Activated T-cell treated with anti-CD3 and anti-CD28 coated beads, Interleukin-2, amount 50 U/mL, for 24 hours (primary cell): ENCODE measurements at regions not wholly inside any gene's neighbourhood (a gene's known extent, or its start where the extent isn't known, plus 50 kb on each side); places are given as distances from the start of the nearest gene placed in this dataset.

ENCODE experiments used
- DNase-seq: peaks from one replicate; pipeline ENCODE4 v3.0.0-alpha.2; 2020
- H3K27ac Mint-ChIP-seq: 2 replicates; pipeline ENCODE4 v1.8.0; 2020; ENCODE audit warnings: mild to moderate bottlenecking, mixed read lengths
- H3K27me3 Mint-ChIP-seq: 2 replicates; pipeline ENCODE4 v1.8.0; 2020; ENCODE audit warnings: mixed read lengths
- H3K36me3 Mint-ChIP-seq: 2 replicates; pipeline ENCODE4 v1.8.0; 2020; ENCODE audit warnings: low read depth, mixed read lengths
- H3K4me1 Mint-ChIP-seq: 2 replicates; pipeline ENCODE4 v1.8.0; 2020; ENCODE audit warnings: low read depth, mixed read lengths
- H3K4me3 Mint-ChIP-seq: 2 replicates; pipeline ENCODE4 v1.8.0; 2020; ENCODE audit warnings: mild to moderate bottlenecking, moderate library complexity, mixed read lengths
- H3K9me3 Mint-ChIP-seq: 2 replicates; pipeline ENCODE4 v1.8.0; 2020; ENCODE audit warnings: mixed read lengths

DNA sequence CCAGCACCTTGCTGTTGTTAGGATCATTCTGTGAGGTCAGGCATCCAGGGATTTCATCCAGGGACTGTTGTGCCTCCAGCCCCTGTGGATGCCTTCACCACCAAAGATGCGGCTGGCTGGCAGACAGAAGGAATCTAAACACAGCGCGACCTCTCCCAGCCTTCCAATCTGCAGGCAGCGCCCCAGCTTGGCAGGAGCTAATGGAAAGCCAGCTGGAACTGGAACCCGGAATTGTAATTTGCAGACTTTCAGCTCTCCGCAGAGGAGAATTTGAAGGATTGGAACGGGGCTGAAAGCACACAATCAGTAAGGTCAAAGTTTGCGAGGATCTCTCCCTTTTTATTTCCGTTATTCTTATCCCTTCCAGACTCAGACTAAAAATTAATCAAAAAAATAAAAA is 127.8 kb downstream of the TRIB2 start:
- H3K27ac Mint-ChIP-seq, result no peak overlapping the region
- no peak overlapping the region for H3K4me3 Mint-ChIP-seq
- H3K9me3 Mint-ChIP-seq, result no peaks in the 10 kb centered on the region
- no peak for DNase-seq
- no peaks in the 10 kb centered on the region for H3K4me1 Mint-ChIP-seq
- peaks cover 10% of the 10 kb centered on the region for H3K27me3 Mint-ChIP-seq
- no peaks in the 10 kb centered on the region for H3K36me3 Mint-ChIP-seq

DNA sequence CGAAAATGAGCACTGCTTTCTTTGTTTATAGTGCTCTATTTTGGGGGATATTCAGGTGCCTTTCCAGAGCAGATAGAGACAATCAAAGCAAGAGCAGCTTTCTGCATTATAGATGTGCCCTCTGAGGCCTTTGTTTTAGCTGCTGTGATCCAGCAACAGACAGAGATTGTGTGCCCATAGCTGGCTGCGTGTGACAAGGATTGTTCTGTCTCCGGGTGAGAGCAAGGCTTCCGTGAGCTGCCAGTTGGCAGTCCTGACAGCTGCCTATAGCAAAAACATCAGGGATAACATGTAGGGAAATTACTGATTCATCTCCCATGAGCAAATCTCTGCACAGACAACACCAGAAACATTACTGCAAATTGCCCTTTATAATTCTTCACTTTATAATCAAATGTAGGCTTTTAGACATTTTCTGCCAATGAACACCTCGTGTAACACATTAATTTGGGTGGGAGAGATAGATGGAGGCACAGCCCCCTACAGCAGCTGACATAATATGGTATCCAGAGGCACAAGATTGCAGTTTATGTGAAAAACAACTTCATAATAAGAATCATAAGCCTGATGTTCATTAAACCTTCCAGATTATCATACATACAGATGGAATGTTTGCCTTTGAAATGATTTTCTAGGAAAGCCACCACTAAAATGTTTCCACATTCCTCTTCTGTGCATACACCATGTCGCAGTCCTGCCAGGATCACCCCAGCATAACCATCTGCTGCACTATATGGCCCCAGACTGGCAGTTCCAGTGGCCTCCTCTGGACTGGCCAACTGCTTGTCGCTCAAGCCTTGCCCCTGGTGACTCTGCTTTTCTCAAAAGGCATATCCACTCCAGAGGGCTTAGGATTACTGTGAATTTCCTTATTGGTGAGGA is 131.2 kb downstream of the TRIB2 start:
- Mint-ChIP-seq H3K9me3 (no peaks in the 10 kb centered on the region), H3K27ac (no peak overlapping the region)
- no peak for DNase-seq

DNA sequence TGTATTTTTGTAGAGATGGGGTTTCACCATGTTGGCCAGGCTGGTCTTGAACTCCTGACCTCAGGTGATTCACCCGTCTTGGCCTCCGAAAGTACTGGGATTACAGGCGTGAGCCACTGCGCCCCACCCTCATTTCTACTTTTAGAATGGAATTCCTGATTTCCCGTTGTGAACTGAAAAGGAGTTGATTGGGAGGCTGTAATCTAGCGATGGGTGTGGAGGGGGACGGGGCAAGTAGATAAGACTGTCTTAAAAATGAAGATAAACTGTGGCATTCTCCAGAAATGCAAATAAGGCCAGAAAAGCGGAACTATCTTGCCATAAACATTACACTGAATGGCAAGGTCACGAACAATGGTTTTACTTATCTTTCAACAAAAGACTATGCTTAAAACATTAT is 135.4 kb downstream of the TRIB2 start:
- peaks cover 6% of the 10 kb centered on the region for H3K4me1 Mint-ChIP-seq
- no peaks in the 10 kb centered on the region for H3K9me3 Mint-ChIP-seq
- H3K4me3 Mint-ChIP-seq, result no peak overlapping the region
- peaks cover 15% of the 10 kb centered on the region for H3K27me3 Mint-ChIP-seq
- DNase-seq, result no peak
- no peaks in the 10 kb centered on the region for H3K36me3 Mint-ChIP-seq
- no peak overlapping the region for H3K27ac Mint-ChIP-seq

More for the DNA sequence above, 131.2 kb downstream of the TRIB2 start:
- Mint-ChIP-seq H3K4me1 (no peaks in the 10 kb centered on the region), H3K27me3 (peaks cover 12% of the 10 kb centered on the region), H3K4me3 (no peak overlapping the region), H3K36me3 (no peaks in the 10 kb centered on the region)

DNA sequence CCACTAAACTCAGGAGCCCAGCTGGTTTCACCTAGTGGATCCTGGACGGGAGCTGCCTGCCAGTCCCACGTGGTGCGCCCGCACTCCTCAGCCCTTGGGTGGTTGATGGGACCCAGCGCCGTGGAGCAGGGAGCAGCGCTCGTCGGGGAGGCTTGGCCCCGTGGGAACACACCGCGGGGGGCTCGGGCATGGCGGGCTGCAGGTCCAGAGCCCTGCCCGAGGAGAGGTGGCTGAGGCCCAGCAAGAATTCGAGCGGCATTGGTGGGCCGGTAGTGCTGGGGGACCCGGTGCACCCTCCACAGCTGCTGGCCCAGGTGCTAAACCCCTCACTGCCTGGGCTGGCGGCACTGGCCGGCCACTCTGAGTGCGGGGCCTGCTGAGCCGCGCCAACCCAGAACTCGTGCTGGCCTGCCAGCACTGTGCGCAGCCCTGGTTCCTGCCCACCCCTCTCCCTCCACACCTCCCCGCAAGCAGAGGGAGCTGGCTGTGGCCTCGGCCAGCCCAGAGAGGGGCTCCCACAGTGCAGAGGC is 137.3 kb downstream of the TRIB2 start:
- H3K27ac Mint-ChIP-seq, result no peak overlapping the region
- peaks cover 15% of the 10 kb centered on the region for H3K27me3 Mint-ChIP-seq
- DNase-seq, result no peak
- peaks cover 6% of the 10 kb centered on the region for H3K4me1 Mint-ChIP-seq
- H3K36me3 Mint-ChIP-seq, result no peaks in the 10 kb centered on the region
- H3K4me3 Mint-ChIP-seq, result no peak overlapping the region
- no peaks in the 10 kb centered on the region for H3K9me3 Mint-ChIP-seq

DNA sequence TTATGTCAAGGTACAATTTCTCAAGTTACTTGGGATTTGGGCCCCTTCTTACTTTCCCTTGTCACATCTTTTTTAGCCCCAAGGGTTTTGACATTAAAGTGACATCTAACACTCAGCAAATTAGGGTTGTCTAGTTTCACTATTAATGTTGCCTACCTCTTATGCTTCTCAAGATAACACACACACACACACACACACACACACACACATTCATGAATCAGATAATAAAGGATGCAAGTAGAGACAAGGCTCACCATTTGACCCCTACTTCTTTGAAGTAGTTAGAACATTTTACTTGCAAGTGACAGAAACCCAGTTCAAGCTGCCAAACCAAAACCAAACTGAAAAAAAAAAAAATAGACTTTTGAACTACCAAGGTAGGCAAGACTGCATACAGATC is 138.8 kb downstream of the TRIB2 start:
- Mint-ChIP-seq H3K4me1 (peaks cover 11% of the 10 kb centered on the region), H3K4me3 (no peak overlapping the region), H3K27me3 (peaks cover 9% of the 10 kb centered on the region), H3K9me3 (peaks cover under 1% of the 10 kb centered on the region), H3K36me3 (no peaks in the 10 kb centered on the region), H3K27ac (no peak overlapping the region)
- no peak for DNase-seq

DNA sequence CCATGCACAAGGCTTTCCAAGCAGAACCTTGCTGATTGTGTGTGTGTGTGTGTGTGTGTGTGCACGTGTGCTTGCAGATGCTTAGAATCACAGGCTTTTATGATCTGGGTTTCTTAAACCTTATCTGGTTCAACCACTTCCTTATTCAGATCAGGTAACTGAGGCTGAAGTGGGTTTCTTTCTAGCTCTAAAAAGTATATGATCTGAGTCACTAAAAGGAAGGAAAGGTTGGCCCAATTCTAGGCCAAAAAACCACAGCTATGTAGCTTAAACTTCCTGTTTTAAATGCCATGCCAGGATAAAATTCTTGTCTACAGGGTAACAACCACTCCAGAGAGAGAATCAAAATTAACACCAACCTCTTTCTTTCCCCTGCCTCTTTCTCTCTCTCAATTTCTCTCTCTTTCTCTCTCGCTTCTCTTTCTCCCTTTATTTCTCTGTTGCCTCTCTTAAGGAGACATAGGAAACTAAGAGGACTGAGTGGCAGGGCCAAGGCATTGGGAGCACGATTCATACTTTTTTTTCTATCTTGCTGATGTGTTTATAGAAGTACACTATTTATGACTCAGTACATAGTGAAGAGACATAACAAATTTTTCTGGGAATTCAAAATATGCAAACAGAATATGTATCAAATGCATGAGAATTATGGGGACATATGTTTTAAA is 140.3 kb downstream of the TRIB2 start:
- H3K4me1 Mint-ChIP-seq, result peaks cover 23% of the 10 kb centered on the region
- peaks cover 2% of the 10 kb centered on the region for H3K9me3 Mint-ChIP-seq
- no peak for DNase-seq
- no peak overlapping the region for H3K4me3 Mint-ChIP-seq
- peaks cover 6% of the 10 kb centered on the region for H3K27me3 Mint-ChIP-seq
- no peaks in the 10 kb centered on the region for H3K36me3 Mint-ChIP-seq
- no peak overlapping the region for H3K27ac Mint-ChIP-seq

DNA sequence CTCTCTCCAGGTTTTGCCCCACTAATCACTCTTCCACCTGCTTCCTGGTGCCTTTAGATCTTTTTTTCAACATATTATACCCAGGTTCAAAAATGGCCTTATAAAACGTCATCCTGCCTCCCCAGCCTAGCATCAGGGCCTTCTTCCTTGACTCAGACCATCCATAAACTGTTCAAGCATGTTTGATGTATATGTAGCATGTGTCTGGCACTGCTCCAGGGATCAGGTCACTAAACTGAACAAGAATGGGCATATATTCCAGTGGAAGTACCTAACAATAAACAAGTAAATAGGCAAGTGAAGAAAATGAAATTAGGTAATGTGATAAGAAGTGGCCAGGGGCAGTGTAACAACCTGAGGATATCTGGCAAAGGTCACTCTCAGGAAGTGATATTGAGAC is 141.2 kb downstream of the TRIB2 start:
- no peak overlapping the region for H3K4me3 Mint-ChIP-seq

DNA sequence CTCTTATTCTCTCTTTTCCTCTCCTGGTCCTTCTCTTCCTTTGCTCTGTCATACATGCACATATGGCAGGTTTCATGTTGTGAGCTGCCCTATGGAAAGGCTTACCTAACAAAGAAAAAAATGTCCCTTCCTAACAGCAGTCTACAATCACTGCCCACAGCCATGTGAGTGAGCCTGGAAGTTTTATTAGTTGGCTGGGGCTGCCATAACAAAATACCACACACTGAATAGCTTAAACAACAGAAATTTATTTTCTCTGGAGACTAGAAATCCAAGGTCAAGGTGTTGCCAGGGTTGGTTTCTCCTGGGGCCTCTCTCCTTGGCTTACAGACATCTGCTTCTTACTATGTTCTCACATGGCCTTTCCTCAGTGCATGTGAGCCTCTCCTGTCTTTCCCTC is 142.1 kb downstream of the TRIB2 start:
- Mint-ChIP-seq H3K4me3 (no peak overlapping the region), H3K36me3 (peaks cover 7% of the 10 kb centered on the region), H3K4me1 (peaks cover 26% of the 10 kb centered on the region), H3K9me3 (peaks cover 15% of the 10 kb centered on the region), H3K27ac (no peak overlapping the region), H3K27me3 (peaks cover 6% of the 10 kb centered on the region)
- DNase-seq, result no peak

More for the DNA sequence above, 141.2 kb downstream of the TRIB2 start:
- H3K4me1 Mint-ChIP-seq, result peaks cover 26% of the 10 kb centered on the region
- peaks cover 6% of the 10 kb centered on the region for H3K9me3 Mint-ChIP-seq
- H3K36me3 Mint-ChIP-seq, result no peaks in the 10 kb centered on the region
- no peak for DNase-seq
- H3K27me3 Mint-ChIP-seq, result peaks cover 6% of the 10 kb centered on the region
- no peak overlapping the region for H3K27ac Mint-ChIP-seq

DNA sequence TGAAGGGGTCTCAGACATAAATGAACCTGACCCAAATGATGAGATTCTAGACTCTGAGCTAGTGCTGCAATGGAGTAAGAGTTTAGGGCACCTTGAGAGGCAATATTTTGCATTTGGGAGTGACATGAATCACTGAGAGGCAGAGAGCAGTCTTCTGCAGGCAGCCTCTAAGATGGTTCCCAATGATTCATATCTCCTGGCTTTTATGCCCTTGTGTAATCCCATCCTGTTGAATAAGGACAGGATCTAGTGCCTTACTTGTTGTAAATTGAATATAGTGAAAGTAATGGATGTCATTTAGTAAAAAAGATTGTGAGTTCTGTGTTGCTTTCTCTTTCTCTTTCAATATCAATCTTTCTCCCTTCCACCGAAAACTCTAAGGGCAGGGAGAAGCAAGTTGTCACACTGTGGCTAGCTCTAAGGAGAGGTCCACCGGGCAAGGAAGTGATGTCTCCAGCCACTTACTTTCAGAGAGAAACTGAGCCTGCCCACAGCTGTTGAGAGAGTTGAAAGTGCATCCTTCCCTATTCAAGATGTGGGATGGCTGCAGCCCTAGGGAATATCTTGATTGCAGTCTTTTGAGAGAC is 144.7 kb downstream of the TRIB2 start:
- peak; percentile 40 for DNase-seq
- H3K27ac Mint-ChIP-seq, result no peak overlapping the region
- no peak overlapping the region for H3K4me3 Mint-ChIP-seq
- peaks cover 20% of the 10 kb centered on the region for H3K4me1 Mint-ChIP-seq
- H3K9me3 Mint-ChIP-seq, result peaks cover 18% of the 10 kb centered on the region
- H3K27me3 Mint-ChIP-seq, result no peaks in the 10 kb centered on the region
- peaks cover 18% of the 10 kb centered on the region for H3K36me3 Mint-ChIP-seq

DNA sequence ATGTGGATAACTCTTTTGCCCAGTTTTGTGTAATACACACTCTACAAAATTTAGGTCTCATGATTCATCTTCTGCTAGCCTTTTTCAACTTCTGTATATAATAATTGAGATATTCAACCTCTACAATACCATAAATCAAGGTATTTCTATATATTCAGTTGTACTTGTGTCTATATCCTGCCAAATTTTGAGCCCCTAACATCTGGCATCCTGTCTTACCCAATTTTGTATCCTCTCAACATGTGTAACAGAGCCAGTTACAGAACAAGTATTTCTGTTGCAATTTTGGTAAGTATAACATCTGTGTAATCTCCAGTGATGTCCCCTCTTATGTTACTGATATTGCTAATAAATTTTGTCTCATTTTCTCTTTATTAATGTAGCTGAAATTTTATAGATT is 145.8 kb downstream of the TRIB2 start:
- H3K27ac Mint-ChIP-seq, result no peak overlapping the region
- peaks cover 18% of the 10 kb centered on the region for H3K9me3 Mint-ChIP-seq
- H3K4me3 Mint-ChIP-seq, result no peak overlapping the region
- peaks cover 18% of the 10 kb centered on the region for H3K36me3 Mint-ChIP-seq
- peaks cover 20% of the 10 kb centered on the region for H3K4me1 Mint-ChIP-seq
- no peak for DNase-seq
- H3K27me3 Mint-ChIP-seq, result no peaks in the 10 kb centered on the region

DNA sequence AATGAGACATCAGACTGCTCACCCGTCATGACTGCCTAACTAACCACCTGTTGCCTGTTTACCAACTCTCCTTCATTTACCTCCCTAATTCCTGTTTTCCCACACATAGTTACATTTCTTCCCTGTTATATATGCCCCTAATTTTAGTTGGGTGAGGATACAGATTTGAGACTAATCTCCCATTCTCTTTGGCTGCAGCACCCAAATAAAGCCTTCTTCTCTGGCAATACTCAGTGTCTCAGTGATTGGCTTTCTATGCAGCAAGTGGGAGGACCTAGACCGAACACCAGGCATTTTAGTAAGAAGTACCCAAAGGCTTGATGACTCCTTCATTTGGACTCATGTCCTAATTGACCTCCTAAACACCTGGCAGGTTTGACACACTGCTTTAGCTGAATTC is 147.2 kb downstream of the TRIB2 start:
- Mint-ChIP-seq H3K9me3 (peaks cover 18% of the 10 kb centered on the region), H3K27me3 (no peaks in the 10 kb centered on the region), H3K36me3 (peaks cover 18% of the 10 kb centered on the region), H3K4me1 (peaks cover 20% of the 10 kb centered on the region), H3K4me3 (no peak overlapping the region), H3K27ac (no peak overlapping the region)
- DNase-seq, result no peak

DNA sequence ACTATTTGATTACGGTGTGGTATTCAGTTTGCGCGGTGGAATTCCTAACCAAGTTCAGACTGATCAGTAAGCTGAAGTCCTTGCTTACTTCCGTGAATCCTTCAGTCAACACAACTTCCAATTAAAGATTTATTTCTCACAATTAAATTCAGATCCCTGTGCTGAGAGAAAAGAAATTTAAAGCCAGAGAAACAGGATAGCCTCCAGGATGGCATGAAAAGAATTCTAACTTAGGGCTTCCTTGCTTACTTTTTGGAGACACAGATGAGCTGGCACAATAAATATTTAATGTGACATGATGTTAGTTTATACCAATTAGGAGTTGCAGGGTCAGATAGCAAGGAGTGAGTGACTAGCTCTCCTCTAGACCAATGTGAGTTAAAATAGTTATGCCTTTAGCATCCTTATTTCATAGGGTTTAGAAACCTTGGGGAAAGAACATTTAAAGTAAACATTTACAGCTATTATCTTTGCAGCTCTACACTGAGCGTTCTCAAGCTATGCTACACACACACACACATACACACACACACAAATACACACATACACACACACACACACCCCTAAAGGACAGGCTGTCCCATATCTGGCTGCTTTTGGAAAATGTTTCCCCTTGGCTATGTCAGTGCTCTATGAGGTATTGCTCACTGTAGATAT is 151.0 kb downstream of the TRIB2 start:
- no peak for DNase-seq
- peaks cover 8% of the 10 kb centered on the region for H3K27me3 Mint-ChIP-seq
- no peak overlapping the region for H3K4me3 Mint-ChIP-seq
- no peak overlapping the region for H3K27ac Mint-ChIP-seq
- H3K36me3 Mint-ChIP-seq, result peaks cover 18% of the 10 kb centered on the region
- no peaks in the 10 kb centered on the region for H3K4me1 Mint-ChIP-seq
- H3K9me3 Mint-ChIP-seq, result peaks cover 12% of the 10 kb centered on the region

DNA sequence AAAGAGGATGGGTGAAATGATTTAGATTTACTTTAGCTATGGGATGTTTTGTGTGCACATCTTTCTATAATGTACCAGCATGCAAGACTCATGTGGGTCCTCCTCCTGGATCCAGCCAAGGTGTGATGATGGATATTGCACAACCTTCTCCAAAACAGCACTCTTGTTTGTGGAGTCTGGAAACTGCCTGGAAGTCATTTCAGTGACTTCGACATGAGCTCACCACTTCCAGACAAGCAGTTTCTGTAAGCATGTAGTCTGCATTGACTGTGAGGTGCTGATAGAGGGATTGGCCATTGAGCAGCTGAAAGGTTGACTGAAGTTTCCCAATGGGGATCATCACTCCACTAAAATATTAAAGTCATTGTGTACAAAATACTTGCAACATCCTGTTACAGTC is 154.0 kb downstream of the TRIB2 start:
- no peak overlapping the region for H3K4me3 Mint-ChIP-seq
- no peaks in the 10 kb centered on the region for H3K36me3 Mint-ChIP-seq
- no peak for DNase-seq
- H3K27ac Mint-ChIP-seq, result no peak overlapping the region
- H3K27me3 Mint-ChIP-seq, result peaks cover 18% of the 10 kb centered on the region
- H3K4me1 Mint-ChIP-seq, result peaks cover 1% of the 10 kb centered on the region
- H3K9me3 Mint-ChIP-seq, result no peaks in the 10 kb centered on the region

DNA sequence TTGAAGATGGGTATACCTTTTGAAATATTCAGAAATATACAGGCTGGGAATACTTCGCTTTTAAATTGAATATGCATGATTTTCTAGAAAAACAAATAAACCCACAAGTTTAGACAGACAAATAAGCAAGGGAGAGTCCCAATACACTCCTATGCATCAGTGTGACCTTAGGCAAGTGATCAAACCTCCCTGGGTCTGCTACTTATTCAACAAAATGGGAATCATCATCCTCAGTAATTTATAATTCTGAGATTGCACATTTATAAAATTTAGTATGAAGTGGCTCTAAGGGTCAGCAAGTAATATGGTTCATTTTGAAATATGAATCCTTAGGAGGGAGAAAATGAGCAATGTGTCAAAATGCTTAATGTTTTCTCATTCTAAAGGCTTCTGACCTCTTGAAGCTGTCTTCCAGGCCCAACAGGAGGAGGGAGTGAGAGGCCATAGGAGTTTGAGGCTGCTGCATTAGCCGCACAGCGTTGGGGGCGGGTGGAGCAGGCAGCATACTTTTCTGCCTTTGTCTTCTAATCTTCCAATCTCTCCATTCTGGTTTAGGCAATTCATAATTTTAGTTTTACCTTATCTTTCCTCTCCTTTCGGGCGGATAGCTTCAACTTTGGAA is 155.1 kb downstream of the TRIB2 start:
- no peak overlapping the region for H3K27ac Mint-ChIP-seq
- H3K27me3 Mint-ChIP-seq, result peaks cover 18% of the 10 kb centered on the region
- no peak for DNase-seq
- H3K4me1 Mint-ChIP-seq, result peaks cover 1% of the 10 kb centered on the region
- H3K36me3 Mint-ChIP-seq, result no peaks in the 10 kb centered on the region
- no peak overlapping the region for H3K4me3 Mint-ChIP-seq
- no peaks in the 10 kb centered on the region for H3K9me3 Mint-ChIP-seq
